SKM-1 (cell line): ENCODE measurements at regions not wholly inside any gene's neighbourhood (a gene's known extent, or its start where the extent isn't known, plus 50 kb on each side); places are given as distances from the start of the nearest gene placed in this dataset.

ENCODE experiments used
- DNase-seq: peaks from one replicate; lab custom pipeline; 2025; ENCODE audit not compliant: unreplicated experiment; lab: John Stamatoyannopoulos, UW

GRCh38 chr18:51397347-51397962, 200.0 kb upstream of the MEX3C start:
- DNase-seq, result no peak

GRCh38 chr18:51398104-51398503, 200.6 kb upstream of the MEX3C start:
- peak; percentile 9 for DNase-seq

GRCh38 chr18:51399491-51400122, 202.1 kb upstream of the MEX3C start:
- no peak for DNase-seq

- DNase-seq, result no peak
These were observed 203.2 kb upstream of the MEX3C start for GRCh38 chr18:51400721-51401120.

GRCh38 chr18:51401912-51402311, 204.4 kb upstream of the MEX3C start:
- no peak for DNase-seq

- DNase-seq, result no peak
These were observed 207.1 kb upstream of the MEX3C start for GRCh38 chr18:51404620-51405019.

GRCh38 chr18:51405683-51406477, 208.4 kb upstream of the MEX3C start:
- DNase-seq, result no peak

- DNase-seq, result no peak
These were observed 220.4 kb upstream of the MEX3C start for GRCh38 chr18:51417643-51418483.

GRCh38 chr18:51425475-51425874, 228.0 kb upstream of the MEX3C start:
- no peak for DNase-seq

- no peak for DNase-seq
These were observed 228.4 kb upstream of the MEX3C start for GRCh38 chr18:51425889-51426288.

- no peak for DNase-seq
These were observed 229.5 kb upstream of the MEX3C start for GRCh38 chr18:51426996-51427395.

GRCh38 chr18:51429644-51430043, 232.2 kb upstream of the MEX3C start:
- DNase-seq, result no peak

GRCh38 chr18:51430538-51430937, 233.1 kb upstream of the MEX3C start:
- peak; percentile 53 for DNase-seq

- DNase-seq, result no peak
These were observed 235.8 kb upstream of the MEX3C start for GRCh38 chr18:51433296-51433695.

GRCh38 chr18:51433881-51434280, 236.4 kb upstream of the MEX3C start:
- DNase-seq, result no peak

- no peak for DNase-seq
These were observed 240.1 kb upstream of the MEX3C start for GRCh38 chr18:51437280-51438271.

- no peak for DNase-seq
These were observed 241.4 kb upstream of the MEX3C start for GRCh38 chr18:51438797-51439350.

GRCh38 chr18:51442012-51442411, 244.5 kb upstream of the MEX3C start:
- no peak for DNase-seq

- no peak for DNase-seq
These were observed 249.2 kb upstream of the MEX3C start for GRCh38 chr18:51446571-51447210.
